ENCODE measurements at regions not wholly inside any gene's neighbourhood (a gene's known extent, or its start where the extent isn't known, plus 50 kb on each side); places are given as distances from the start of the nearest gene placed in this dataset.

DNA sequence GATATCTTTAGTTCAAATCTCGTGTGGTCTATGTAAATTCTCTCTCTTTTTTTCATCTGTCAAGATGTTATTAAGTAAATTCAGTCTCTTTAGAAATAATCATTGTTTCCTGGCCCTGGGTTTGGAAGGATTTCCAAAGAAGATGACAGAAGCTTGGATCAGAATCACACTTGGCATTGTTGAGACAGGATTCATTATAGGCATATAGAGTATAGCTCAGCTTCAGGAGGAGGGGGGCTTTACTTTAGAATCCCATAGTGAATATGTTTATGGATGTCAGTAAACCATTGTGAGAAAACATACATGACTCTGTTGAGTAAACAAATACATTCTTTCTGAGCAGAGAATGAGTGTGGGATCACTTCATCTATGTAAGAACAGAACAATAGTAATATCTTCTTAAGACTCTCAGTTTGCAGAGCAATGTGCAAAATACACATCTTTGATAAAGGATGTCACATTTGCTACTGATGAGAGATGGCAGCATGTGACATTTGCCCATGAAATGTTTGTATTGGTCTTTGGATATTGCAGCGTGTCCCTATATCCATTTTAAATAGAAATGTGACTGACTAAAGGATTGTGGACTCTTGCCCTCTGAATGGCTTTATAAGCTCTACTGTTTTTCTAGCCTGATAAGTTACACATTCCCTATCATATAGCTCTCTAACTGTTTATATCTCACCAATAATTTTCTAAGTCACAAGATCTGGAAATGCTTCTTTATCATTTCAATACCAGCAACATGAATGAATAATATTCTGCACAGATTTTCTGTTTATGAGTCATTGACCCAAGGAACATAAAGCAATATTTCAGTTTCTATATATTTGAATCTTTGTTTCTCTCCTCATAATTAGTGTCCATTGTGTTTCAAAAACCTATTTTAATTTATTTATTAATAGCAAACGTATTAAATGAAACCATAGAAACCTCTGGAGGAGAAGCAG, 95.6 kb upstream of the THRB start:
- no peaks in the 10 kb centered on the region for H3K79me2 ChIP-seq (ENCODE audit: control insufficient read depth, insufficient read depth, low read length)
- intact Hi-C loops (cut with micrococcal nuclease) (loop anchor here (1.0 to 5.0 kb wide), 2 partner anchors 8 to 1078 kb away; no protein-coding TSS in a partner anchor), dilution Hi-C loops (cut with MboI; ENCODE audit: extremely low pct_ligation_motif_present, low sequenced_read_pairs) (no loop called here)
- FAIRE-seq (no peak), DNase-seq (ENCODE audit: low read depth, low spot score) (peak; percentile 25)
- ChIA-PET CTCF (interaction anchor here (1.0 to 1.9 kb wide), 2 partner anchors 14 to 32 kb away, joined by 4 to 5 read pairs; no protein-coding TSS in a partner anchor), POLR2A (no interaction called here)
- TF ChIP-seq MYC (IDR thresholded peaks at IDR 0.05; ENCODE audit: low read depth, low read length) = no peak
- TF ChIP-seq FOS (IDR thresholded peaks at IDR 0.05; ENCODE audit: borderline replicate concordance, insufficient read depth, low read length) = peak; percentile 53
- TF ChIP-seq GATA2 (IDR thresholded peaks at IDR 0.05; ENCODE audit: insufficient read depth, insufficient read length, low read depth, low read length) = peak; percentile 9
- TF ChIP-seq, protein P1, sequence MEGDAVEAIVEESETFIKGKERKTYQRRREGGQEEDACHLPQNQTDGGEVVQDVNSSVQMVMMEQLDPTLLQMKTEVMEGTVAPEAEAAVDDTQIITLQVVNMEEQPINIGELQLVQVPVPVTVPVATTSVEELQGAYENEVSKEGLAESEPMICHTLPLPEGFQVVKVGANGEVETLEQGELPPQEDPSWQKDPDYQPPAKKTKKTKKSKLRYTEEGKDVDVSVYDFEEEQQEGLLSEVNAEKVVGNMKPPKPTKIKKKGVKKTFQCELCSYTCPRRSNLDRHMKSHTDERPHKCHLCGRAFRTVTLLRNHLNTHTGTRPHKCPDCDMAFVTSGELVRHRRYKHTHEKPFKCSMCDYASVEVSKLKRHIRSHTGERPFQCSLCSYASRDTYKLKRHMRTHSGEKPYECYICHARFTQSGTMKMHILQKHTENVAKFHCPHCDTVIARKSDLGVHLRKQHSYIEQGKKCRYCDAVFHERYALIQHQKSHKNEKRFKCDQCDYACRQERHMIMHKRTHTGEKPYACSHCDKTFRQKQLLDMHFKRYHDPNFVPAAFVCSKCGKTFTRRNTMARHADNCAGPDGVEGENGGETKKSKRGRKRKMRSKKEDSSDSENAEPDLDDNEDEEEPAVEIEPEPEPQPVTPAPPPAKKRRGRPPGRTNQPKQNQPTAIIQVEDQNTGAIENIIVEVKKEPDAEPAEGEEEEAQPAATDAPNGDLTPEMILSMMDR (IDR thresholded peaks at IDR 0.05; ENCODE audit: extremely low read depth in 1 of 2, insufficient read depth in 1 of 2, low read depth in 1 of 2, low read length in 2 of 2) = no peak
- H3K27me3 ChIP-seq (ENCODE audit: control insufficient read depth in 2 of 2, insufficient read depth in 2 of 2, low read length in 2 of 2) = no peaks in the 10 kb centered on the region
- H3K36me3 ChIP-seq (ENCODE audit: control insufficient read depth in 2 of 2, extremely low read depth in 1 of 2, insufficient read depth in 2 of 2, low read length in 2 of 2) = no peaks in the 10 kb centered on the region
- no peaks in the 10 kb centered on the region for H4K20me1 ChIP-seq (replicated peaks; ENCODE audit: control insufficient read depth, extremely low read depth, insufficient read depth, low read length)
- no peak overlapping the region for H2AFZ ChIP-seq (ENCODE audit: low read depth, low read length)
- H3K9ac ChIP-seq (replicated peaks; ENCODE audit: extremely low read depth, insufficient read depth, low read length) = no peak overlapping the region
- peak overlapping the region; percentile 67 for H3K4me2 ChIP-seq (ENCODE audit: insufficient read depth, low read length)
- peaks cover 37% of the 10 kb centered on the region for H3K4me1 ChIP-seq (ENCODE audit: control insufficient read depth, extremely low read depth, insufficient read depth, low read length)
- H3K9me1 ChIP-seq (replicated peaks; ENCODE audit: control insufficient read depth, extremely low read depth, insufficient read depth, low read length) = no peaks in the 10 kb centered on the region
- no TSS peak for BruUV-seq (replicated peaks)
- no peak overlapping the region for H3K27ac ChIP-seq (ENCODE audit: insufficient read depth, low read depth, low read length)
- H3K4me3 ChIP-seq (replicated peaks in 1 of 3; ENCODE audit: insufficient read depth in 1 of 3, low read depth in 1 of 3, low read length in 3 of 3) = no peak overlapping the region
- no peaks in the 10 kb centered on the region for H3K9me3 ChIP-seq (replicated peaks; ENCODE audit: control insufficient read depth, insufficient read depth, low read length)

Measured in endothelial cell of umbilical vein (primary cell).